ENCODE measurements at regions not wholly inside any gene's neighbourhood (a gene's known extent, or its start where the extent isn't known, plus 50 kb on each side); places are given as distances from the start of the nearest gene placed in this dataset.
"Not testable (repeated sequence)": the region's sequence is repeated elsewhere in the genome, so short reads cannot be mapped to it uniquely, and the experiment has no call there.

- no peak overlapping the region for H3K4me3 Mint-ChIP-seq
- H3K4me1 Mint-ChIP-seq, result no peaks in the 10 kb centered on the region
- H3K27me3 Mint-ChIP-seq, result no peaks in the 10 kb centered on the region
- no peaks in the 10 kb centered on the region for H3K36me3 Mint-ChIP-seq
- peaks cover 2% of the 10 kb centered on the region for H3K9me3 Mint-ChIP-seq
- H3K27ac Mint-ChIP-seq, result no peak overlapping the region
Observed at GRCh38 chr5:153276151-153276550, 214.3 kb upstream of the GRIA1 start.

DNA sequence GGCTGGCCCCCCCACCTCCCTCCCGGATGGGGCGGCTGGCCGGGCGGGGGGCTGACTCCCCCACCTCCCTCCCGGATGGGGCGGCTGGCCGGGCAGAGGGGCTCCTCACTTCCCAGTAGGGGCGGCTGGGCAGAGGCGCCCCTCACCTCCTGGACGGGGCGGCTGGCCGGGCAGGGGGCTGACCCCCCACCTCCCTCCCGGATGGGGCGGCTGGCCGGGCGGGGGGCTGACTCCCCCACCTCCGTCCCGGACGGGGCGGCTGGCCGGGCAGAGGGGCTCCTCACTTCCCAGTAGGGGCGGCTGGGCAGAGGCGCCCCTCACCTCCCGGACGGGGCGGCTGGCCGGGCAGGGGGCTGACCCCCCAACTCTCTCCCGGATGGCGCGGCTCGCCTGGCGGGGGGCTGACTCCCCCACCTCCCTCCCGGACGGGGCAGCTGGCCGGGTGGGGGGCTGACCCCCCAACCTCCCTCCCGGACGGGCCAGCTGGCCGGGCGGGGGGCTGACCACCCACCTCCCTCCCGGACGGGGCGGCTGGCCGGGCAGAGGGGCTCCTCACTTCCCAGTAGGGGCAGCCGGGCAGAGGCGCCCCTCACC, 194.1 kb upstream of the GRIA1 start:
- not testable (repeated sequence) for H3K9me3 Mint-ChIP-seq, H3K27ac Mint-ChIP-seq, H3K4me3 Mint-ChIP-seq, H3K36me3 Mint-ChIP-seq, H3K27me3 Mint-ChIP-seq, H3K4me1 Mint-ChIP-seq

DNA sequence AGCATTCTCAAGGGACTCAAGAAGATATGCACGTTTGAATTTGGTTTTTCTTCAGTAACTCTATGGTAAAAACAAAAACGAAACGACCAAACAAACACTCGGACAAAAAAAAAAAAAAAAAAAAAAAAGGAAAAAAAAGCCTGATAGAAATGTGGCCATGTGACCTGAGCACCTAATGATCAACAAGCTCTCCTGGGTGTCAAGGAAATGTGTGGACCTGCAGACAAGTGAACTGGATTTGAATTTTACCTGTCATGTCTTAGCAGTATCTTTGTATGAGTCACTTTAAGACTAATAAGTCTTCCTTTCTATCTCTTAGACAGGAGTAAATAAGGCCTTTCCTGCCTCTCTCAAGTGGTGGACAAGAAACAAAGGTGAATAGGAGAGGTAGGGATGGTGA, 190.6 kb upstream of the GRIA1 start:
- no peak overlapping the region for H3K4me3 Mint-ChIP-seq
- H3K27me3 Mint-ChIP-seq, result no peaks in the 10 kb centered on the region
- H3K27ac Mint-ChIP-seq, result no peak overlapping the region
- H3K9me3 Mint-ChIP-seq, result peaks cover 5% of the 10 kb centered on the region
- no peaks in the 10 kb centered on the region for H3K4me1 Mint-ChIP-seq
- H3K36me3 Mint-ChIP-seq, result no peaks in the 10 kb centered on the region

DNA sequence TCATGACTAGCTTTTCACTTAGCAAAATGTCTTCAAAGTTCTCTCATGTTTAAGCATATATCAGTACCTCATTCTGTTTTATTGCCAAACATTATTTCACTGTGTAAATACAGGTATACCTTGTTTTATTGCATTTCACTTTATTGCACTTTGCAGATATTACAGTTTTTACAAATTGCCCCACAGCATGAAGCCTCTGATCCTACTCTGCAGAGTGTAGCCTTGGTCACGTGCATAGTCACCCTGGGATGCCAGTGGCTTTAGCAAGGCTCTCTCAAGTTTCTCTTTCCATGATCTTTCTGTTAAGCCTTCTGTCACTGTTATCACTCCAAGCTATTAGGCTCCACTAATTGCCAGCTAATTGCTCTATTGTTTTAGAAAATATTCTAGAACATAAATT, 182.2 kb upstream of the GRIA1 start:
- no peak overlapping the region for H3K27ac Mint-ChIP-seq
- no peak overlapping the region for H3K4me3 Mint-ChIP-seq
- peaks cover 3% of the 10 kb centered on the region for H3K27me3 Mint-ChIP-seq
- peaks cover 10% of the 10 kb centered on the region for H3K9me3 Mint-ChIP-seq
- H3K36me3 Mint-ChIP-seq, result peaks cover 1% of the 10 kb centered on the region
- H3K4me1 Mint-ChIP-seq, result no peaks in the 10 kb centered on the region

DNA sequence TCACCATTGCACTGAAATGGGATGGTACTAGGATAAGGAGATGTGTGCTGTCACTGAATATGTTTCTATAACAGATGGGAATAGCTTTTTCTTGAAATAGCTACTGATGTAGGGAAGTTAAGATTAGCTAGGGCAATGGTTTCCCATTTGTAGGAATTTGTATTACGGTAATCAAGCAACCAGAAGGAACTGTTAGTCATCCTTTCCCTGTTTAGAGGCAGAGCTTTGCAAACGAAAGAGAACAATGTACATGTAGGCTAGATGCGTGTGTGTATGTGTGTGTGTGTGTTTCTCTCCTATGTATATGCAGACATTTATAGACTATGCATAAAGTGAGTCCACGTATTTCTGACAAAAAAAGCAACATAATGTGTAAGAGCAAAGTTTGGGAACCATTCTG, 171.9 kb upstream of the GRIA1 start:
- no peaks in the 10 kb centered on the region for H3K36me3 Mint-ChIP-seq
- H3K4me3 Mint-ChIP-seq, result no peak overlapping the region
- no peaks in the 10 kb centered on the region for H3K4me1 Mint-ChIP-seq
- H3K9me3 Mint-ChIP-seq, result no peaks in the 10 kb centered on the region
- H3K27me3 Mint-ChIP-seq, result no peaks in the 10 kb centered on the region
- H3K27ac Mint-ChIP-seq, result no peak overlapping the region

DNA sequence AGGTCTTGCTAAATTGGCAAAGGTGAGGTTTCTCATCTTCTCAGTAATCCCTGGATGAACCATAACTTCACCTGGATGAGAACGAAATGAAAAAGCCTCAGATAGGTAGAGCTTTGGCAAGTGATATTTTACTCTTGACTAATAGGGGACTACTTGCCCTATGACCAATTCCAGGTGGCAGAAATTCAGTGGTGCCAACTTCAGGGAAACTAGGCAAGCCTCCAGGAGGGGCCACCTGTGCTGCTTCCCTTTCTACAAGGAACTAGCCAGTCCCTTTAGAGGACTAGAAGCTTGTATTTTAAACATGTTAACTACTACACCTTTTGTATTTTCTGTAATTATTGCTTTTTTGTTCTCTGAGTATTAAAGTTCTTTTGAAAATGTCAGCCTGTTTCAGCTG, 169.0 kb upstream of the GRIA1 start:
- Mint-ChIP-seq H3K36me3 (no peaks in the 10 kb centered on the region), H3K4me1 (no peaks in the 10 kb centered on the region), H3K27ac (no peak overlapping the region), H3K4me3 (no peak overlapping the region), H3K27me3 (peaks cover 2% of the 10 kb centered on the region), H3K9me3 (no peaks in the 10 kb centered on the region)

DNA sequence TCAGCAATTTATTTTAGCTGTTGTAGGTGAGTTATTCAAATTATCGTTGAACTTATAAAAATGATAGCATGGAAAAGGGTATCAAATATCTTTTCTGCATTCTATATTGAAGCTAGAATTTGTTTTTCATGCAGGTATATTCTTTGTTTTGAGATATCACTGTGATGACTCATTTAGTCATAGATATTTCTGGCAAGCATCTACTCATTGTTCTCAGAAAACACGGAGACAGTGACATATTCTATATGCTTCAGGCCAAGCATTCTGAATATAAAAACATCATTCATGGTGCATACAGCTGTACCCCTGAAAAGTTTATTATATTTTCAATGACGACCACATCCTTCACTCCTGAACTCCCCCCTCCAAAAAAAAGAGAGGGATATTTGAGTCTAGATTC, 150.3 kb upstream of the GRIA1 start:
- H3K27ac Mint-ChIP-seq, result no peak overlapping the region
- H3K4me1 Mint-ChIP-seq, result no peaks in the 10 kb centered on the region
- H3K27me3 Mint-ChIP-seq, result peaks cover under 1% of the 10 kb centered on the region
- no peaks in the 10 kb centered on the region for H3K36me3 Mint-ChIP-seq
- no peak overlapping the region for H3K4me3 Mint-ChIP-seq
- H3K9me3 Mint-ChIP-seq, result no peaks in the 10 kb centered on the region

DNA sequence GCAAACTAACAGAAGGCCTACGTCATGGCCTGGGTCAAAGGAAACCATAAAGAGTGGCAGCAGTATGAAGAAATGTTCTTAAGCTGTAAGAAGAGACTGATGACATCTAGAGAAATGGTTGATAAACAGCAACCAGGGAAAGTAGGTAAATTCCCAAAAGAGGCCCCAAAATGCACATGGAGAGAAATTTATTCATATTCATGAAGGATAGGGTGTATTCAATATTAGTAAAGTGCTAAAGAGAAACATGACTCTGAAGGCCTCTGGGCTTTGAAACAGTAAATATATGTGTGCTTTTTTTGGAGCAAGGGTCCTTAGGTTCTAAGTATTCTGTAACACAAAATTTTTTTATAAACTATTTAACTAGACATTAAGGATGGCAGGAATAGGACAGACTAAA, 149.7 kb upstream of the GRIA1 start:
- H3K4me1 Mint-ChIP-seq, result no peaks in the 10 kb centered on the region
- H3K9me3 Mint-ChIP-seq, result no peaks in the 10 kb centered on the region
- H3K4me3 Mint-ChIP-seq, result no peak overlapping the region
- H3K27ac Mint-ChIP-seq, result no peak overlapping the region
- peaks cover 1% of the 10 kb centered on the region for H3K27me3 Mint-ChIP-seq
- H3K36me3 Mint-ChIP-seq, result no peaks in the 10 kb centered on the region

DNA sequence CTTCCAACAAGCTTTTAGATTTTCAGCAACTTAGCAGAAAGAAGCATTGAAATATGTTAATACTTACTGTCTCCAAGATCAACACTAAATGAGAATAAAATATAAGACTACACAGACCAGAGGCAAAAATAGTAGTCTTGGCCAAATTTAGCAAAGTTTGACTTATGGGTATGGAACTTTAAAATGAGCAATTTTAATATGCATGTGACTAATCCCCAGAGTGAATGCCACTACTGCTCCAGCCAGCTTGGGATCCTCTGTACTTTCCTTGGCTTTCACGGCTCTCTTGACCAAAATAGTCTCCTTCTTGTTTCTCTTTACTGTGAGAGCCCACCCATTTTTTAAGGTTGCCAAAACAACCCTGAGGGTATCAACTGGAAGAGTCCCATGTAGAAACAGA, 148.0 kb upstream of the GRIA1 start:
- Mint-ChIP-seq H3K4me3 (no peak overlapping the region), H3K27ac (no peak overlapping the region), H3K4me1 (no peaks in the 10 kb centered on the region), H3K9me3 (peaks cover 5% of the 10 kb centered on the region), H3K36me3 (no peaks in the 10 kb centered on the region), H3K27me3 (peaks cover 1% of the 10 kb centered on the region)

DNA sequence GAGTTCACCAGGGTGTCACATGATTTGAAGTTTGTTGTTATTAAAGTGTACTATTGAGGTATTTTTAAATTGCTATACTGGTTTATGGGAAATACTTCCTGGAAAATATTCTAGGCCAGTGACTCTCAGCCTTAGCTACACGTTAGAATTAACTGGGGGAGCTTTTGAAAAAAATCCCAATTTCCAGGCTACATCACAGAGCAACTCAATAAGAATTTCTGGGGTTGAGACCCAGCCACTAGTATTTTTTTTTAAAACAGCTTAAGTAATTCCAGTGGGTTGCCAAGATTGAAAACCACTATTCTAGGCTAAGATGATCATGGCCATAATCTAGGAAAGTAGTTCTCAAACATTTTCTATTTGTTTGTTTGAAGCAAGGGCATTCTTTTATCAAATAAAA, 142.9 kb upstream of the GRIA1 start:
- Mint-ChIP-seq H3K27ac (no peak overlapping the region), H3K4me3 (no peak overlapping the region), H3K36me3 (no peaks in the 10 kb centered on the region), H3K9me3 (peaks cover 5% of the 10 kb centered on the region), H3K4me1 (peaks cover 10% of the 10 kb centered on the region), H3K27me3 (peaks cover 2% of the 10 kb centered on the region)

- Mint-ChIP-seq H3K36me3 (no peaks in the 10 kb centered on the region), H3K4me3 (no peak overlapping the region), H3K9me3 (peaks cover 5% of the 10 kb centered on the region), H3K27ac (no peak overlapping the region), H3K4me1 (peaks cover 21% of the 10 kb centered on the region), H3K27me3 (peaks cover 3% of the 10 kb centered on the region)
Observed at GRCh38 chr5:153350175-153350883, 140.1 kb upstream of the GRIA1 start.

- Mint-ChIP-seq H3K4me1 (peaks cover 25% of the 10 kb centered on the region), H3K27me3 (peaks cover 3% of the 10 kb centered on the region), H3K36me3 (no peaks in the 10 kb centered on the region), H3K27ac (peak overlapping the region; percentile 79), H3K9me3 (peaks cover 11% of the 10 kb centered on the region), H3K4me3 (peak overlapping the region; percentile 81)
Observed at GRCh38 chr5:153352685-153353219, 137.7 kb upstream of the GRIA1 start.

- Mint-ChIP-seq H3K9me3 (peaks cover 11% of the 10 kb centered on the region), H3K4me1 (peaks cover 33% of the 10 kb centered on the region), H3K4me3 (no peak overlapping the region), H3K27me3 (peaks cover 2% of the 10 kb centered on the region), H3K27ac (no peak overlapping the region), H3K36me3 (no peaks in the 10 kb centered on the region)
Observed at GRCh38 chr5:153357493-153358112, 132.9 kb upstream of the GRIA1 start.

- Mint-ChIP-seq H3K4me1 (peaks cover 25% of the 10 kb centered on the region), H3K9me3 (peaks cover 11% of the 10 kb centered on the region), H3K27me3 (peaks cover 1% of the 10 kb centered on the region), H3K36me3 (no peaks in the 10 kb centered on the region), H3K27ac (peak overlapping the region; percentile 89), H3K4me3 (peak overlapping the region; percentile 56)
Observed at GRCh38 chr5:153358315-153358976, 132.0 kb upstream of the GRIA1 start.

DNA sequence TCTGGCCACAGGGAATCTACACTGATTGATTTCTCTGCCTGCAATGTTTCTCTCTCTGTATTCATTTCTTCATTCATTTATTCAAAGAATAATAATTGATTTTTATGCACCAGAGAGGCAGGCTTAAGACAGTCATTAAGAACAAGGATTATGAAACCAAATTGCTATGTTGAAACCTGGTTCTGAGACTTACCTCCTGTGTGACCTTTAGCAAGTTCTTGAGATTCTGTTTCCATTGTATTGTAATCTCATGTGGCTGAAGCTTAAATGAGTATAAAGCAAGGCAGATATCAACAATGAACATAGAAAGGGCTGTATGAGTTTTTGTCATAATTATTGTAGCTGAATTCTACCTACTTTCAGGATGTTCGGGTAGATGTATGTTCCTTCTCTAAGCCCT, 129.6 kb upstream of the GRIA1 start:
- H3K27me3 Mint-ChIP-seq, result no peaks in the 10 kb centered on the region
- H3K36me3 Mint-ChIP-seq, result no peaks in the 10 kb centered on the region
- H3K27ac Mint-ChIP-seq, result no peak overlapping the region
- peaks cover 22% of the 10 kb centered on the region for H3K4me1 Mint-ChIP-seq
- H3K9me3 Mint-ChIP-seq, result peaks cover 11% of the 10 kb centered on the region
- H3K4me3 Mint-ChIP-seq, result no peak overlapping the region
